Panc1 (cell line): ENCODE measurements at regions not wholly inside any gene's neighbourhood (a gene's known extent, or its start where the extent isn't known, plus 50 kb on each side); places are given as distances from the start of the nearest gene placed in this dataset.

Experiments used
- CTCF ChIP-seq: fragments of 450-650 bp; IDR thresholded peaks from 2 replicates; pipeline ENCODE4 v1.5.1; 2017; ENCODE audit warnings: mild to moderate bottlenecking
- POLR2AphosphoS5 ChIP-seq: IDR thresholded peaks from 2 replicates; pipeline ENCODE4 v1.6.1; 2012; ENCODE audit warnings: mild to moderate bottlenecking, low read depth, low read length, moderate library complexity
- REST ChIP-seq, 2 experiments: IDR thresholded peaks; 2 replicates each; pipeline ENCODE4 v1.6.1; 2011 to 2012; ENCODE audit warnings: low read depth in 2 of 2, control low read depth in 1 of 2, low read length in 1 of 2, mild to moderate bottlenecking in 1 of 2, moderate library complexity in 1 of 2; ENCODE audit not compliant: insufficient read depth in 1 of 2
- SIN3A ChIP-seq: IDR thresholded peaks from 2 replicates; pipeline ENCODE4 v1.6.1; 2012; ENCODE audit warnings: low read depth, mild to moderate bottlenecking, low read length, moderate library complexity, borderline replicate concordance; ENCODE audit not compliant: insufficient read depth
- TCF7L2 ChIP-seq: IDR thresholded peaks from 2 replicates; pipeline ENCODE4 v1.6.1; 2011; ENCODE audit warnings: mild to moderate bottlenecking, low read depth, low read length, inconsistent platforms

GRCh38 chrX:11954176-11954575, 184.1 kb upstream of the FRMPD4 start:
- TF ChIP-seq CTCF (no peak), SIN3A (no peak), REST (IDR thresholded peaks at IDR 0.05; ENCODE audit: insufficient read depth in 1 of 2, low read depth in 2 of 2, low read length in 1 of 2) (no peak), POLR2AphosphoS5 (no peak), TCF7L2 (no peak)
